ENCODE measurements at regions not wholly inside any gene's neighbourhood (a gene's known extent, or its start where the extent isn't known, plus 50 kb on each side); places are given as distances from the start of the nearest gene placed in this dataset.

GRCh38 chr11:10394229-10395101 lies 60.6 kb upstream of the AMPD3 start:
- Histone ChIP-seq H4K20me1 (replicated peaks; ENCODE audit: control insufficient read depth, extremely low read depth, insufficient read depth, low read length) (no peaks in the 10 kb centered on the region), H3K36me3 (ENCODE audit: control insufficient read depth in 2 of 2, extremely low read depth in 1 of 2, insufficient read depth in 2 of 2, low read length in 2 of 2) (no peaks in the 10 kb centered on the region), H3K79me2 (ENCODE audit: control insufficient read depth, insufficient read depth, low read length) (no peaks in the 10 kb centered on the region), H3K9me1 (replicated peaks; ENCODE audit: control insufficient read depth, extremely low read depth, insufficient read depth, low read length) (no peaks in the 10 kb centered on the region), H3K9me3 (replicated peaks; ENCODE audit: control insufficient read depth, insufficient read depth, low read length) (no peaks in the 10 kb centered on the region), H3K27me3 (ENCODE audit: control insufficient read depth in 2 of 2, insufficient read depth in 2 of 2, low read length in 2 of 2) (peaks cover 0 to 3% of the 10 kb centered on the region in 2 experiments), H3K4me2 (ENCODE audit: insufficient read depth, low read length) (no peak overlapping the region), H2AFZ (ENCODE audit: low read depth, low read length) (no peak overlapping the region), H3K4me3 (replicated peaks in 1 of 3; ENCODE audit: insufficient read depth in 1 of 3, low read depth in 1 of 3, low read length in 3 of 3) (no peak overlapping the region), H3K27ac (ENCODE audit: insufficient read depth, low read depth, low read length) (no peak overlapping the region), H3K4me1 (ENCODE audit: control insufficient read depth, extremely low read depth, insufficient read depth, low read length) (no peaks in the 10 kb centered on the region), H3K9ac (replicated peaks; ENCODE audit: extremely low read depth, insufficient read depth, low read length) (no peak overlapping the region)
- DNase-seq (ENCODE audit: low read depth, low spot score) = no peak
- intact Hi-C loops (cut with micrococcal nuclease) = no loop called here
- CTCF ChIA-PET = no interaction called here
- TF ChIP-seq POLR2AphosphoS5 (IDR thresholded peaks at IDR 0.05; ENCODE audit: insufficient read depth, low read depth, low read length) = no peak
- no peak for TF ChIP-seq EZH2 (IDR thresholded peaks at IDR 0.05; ENCODE audit: borderline replicate concordance, low read depth, low read length, severe bottlenecking)
- TF ChIP-seq MAX (IDR thresholded peaks at IDR 0.05; ENCODE audit: insufficient read depth, insufficient read length) = no peak
- TF ChIP-seq MYC (IDR thresholded peaks at IDR 0.05; ENCODE audit: low read depth, low read length) = no peak
- no peak for TF ChIP-seq FOS (IDR thresholded peaks at IDR 0.05; ENCODE audit: borderline replicate concordance, insufficient read depth, low read length)
- no peak for TF ChIP-seq CTCF (IDR thresholded peaks at IDR 0.05; ENCODE audit: extremely low read depth in 1 of 2, insufficient read depth in 1 of 2, low read depth in 1 of 2, low read length in 2 of 2)
- TF ChIP-seq GATA2 (IDR thresholded peaks at IDR 0.05; ENCODE audit: insufficient read depth, insufficient read length, low read depth, low read length) = no peak
- TF ChIP-seq JUN (IDR thresholded peaks at IDR 0.05; ENCODE audit: borderline replicate concordance, insufficient read depth, insufficient read length, low read depth) = no peak
- no TSS peak for BruUV-seq (replicated peaks)
- POLR2A ChIA-PET = no interaction called here
- FAIRE-seq = no peak
- dilution Hi-C loops (cut with MboI; ENCODE audit: extremely low pct_ligation_motif_present, low sequenced_read_pairs) = no loop called here

Measured in endothelial cell of umbilical vein (primary cell).